Endothelial cell of umbilical vein (primary cell): ENCODE measurements at regions not wholly inside any gene's neighbourhood (a gene's known extent, or its start where the extent isn't known, plus 50 kb on each side); places are given as distances from the start of the nearest gene placed in this dataset.
"Not testable (repeated sequence)": the region's sequence is repeated elsewhere in the genome, so short reads cannot be mapped to it uniquely, and the experiment has no call there.

Experiments
- BruUV-seq: library from RNA; stranded (reverse); fragments of 400-500 nt; replicated peaks from 2 replicates; lab custom pipeline; 2021; lab: Mats Ljungman, UMichigan
- CTCF ChIA-PET: fragments of 300-600, 350-600 bp; sonication (Branson Sonifier 250); formaldehyde crosslinking; loops from one replicate; lab custom pipeline; 2021; ENCODE audit warnings: antibody characterized with exemption, inconsistent platforms; lab: Charles Lee
- POLR2A ChIA-PET: fragments of 300-600, 350-600 bp; sonication (Branson Sonifier 250); formaldehyde crosslinking; loops from one replicate; lab custom pipeline; 2021; ENCODE audit warnings: antibody characterized with exemption, inconsistent platforms; lab: Charles Lee
- DNase-seq: peaks from one replicate; pipeline ENCODE4 v3.0.0-alpha.2; 2011; ENCODE audit warnings: low read depth, low spot score
- FAIRE-seq: peaks from 2 replicates; lab custom pipeline; 2011; peaks lifted over from hg19 to GRCh38; lab: Jason Lieb, UNC
- H2AFZ ChIP-seq: 2 replicates; pipeline ENCODE4 v1.6.0; 2012; ENCODE audit warnings: low read depth, low read length, control low read depth, inconsistent platforms
- H3K27ac ChIP-seq: 2 replicates; pipeline ENCODE4 v1.5.1; 2011; ENCODE audit warnings: low read depth, mild to moderate bottlenecking, control low read depth, low read length, moderate library complexity; ENCODE audit not compliant: insufficient read depth
- H3K27me3 ChIP-seq, 2 experiments: 2 replicates each; pipeline versions ENCODE4 v1.6.0 to v1.6.1; 2011; ENCODE audit warnings: low read length in 2 of 2, mixed read lengths in 1 of 2; ENCODE audit not compliant: control insufficient read depth in 2 of 2, insufficient read depth in 2 of 2
- H3K36me3 ChIP-seq, 2 experiments: 2 replicates in 1 of 2; 3 replicates in 1 of 2; pipeline ENCODE4 v1.5.1; 2011; ENCODE audit warnings: low read length in 2 of 2, mild to moderate bottlenecking in 1 of 2, moderate library complexity in 1 of 2; ENCODE audit not compliant: control insufficient read depth in 2 of 2, insufficient read depth in 2 of 2; ENCODE audit errors: extremely low read depth in 1 of 2
- H3K4me1 ChIP-seq: 3 replicates; pipeline ENCODE4 v1.5.1; 2011; ENCODE audit warnings: mild to moderate bottlenecking, low read length; ENCODE audit not compliant: control insufficient read depth, insufficient read depth; ENCODE audit errors: extremely low read depth
- H3K4me2 ChIP-seq: 2 replicates; pipeline ENCODE4 v1.6.1; 2011; ENCODE audit warnings: low read length, control low read depth, mixed read lengths; ENCODE audit not compliant: insufficient read depth
- H3K4me3 ChIP-seq, 3 experiments: fragments of 200-600 bp in 1 of 3; sonication (generic), shearing (Covaris generic) in 1 of 3; replicated peaks in 1 of 3; 2 replicates each; pipeline ENCODE4 v1.5.1; 2011 to 2016; ENCODE audit warnings: control low read depth in 3 of 3, low read length in 3 of 3, mild to moderate bottlenecking in 2 of 3, inconsistent platforms in 1 of 3, low read depth in 1 of 3, moderate library complexity in 1 of 3; ENCODE audit not compliant: insufficient read depth in 1 of 3
- H3K79me2 ChIP-seq: 2 replicates; pipeline ENCODE4 v1.6.0; 2012; ENCODE audit warnings: low read length, inconsistent platforms; ENCODE audit not compliant: control insufficient read depth, insufficient read depth
- H3K9ac ChIP-seq: replicated peaks from 2 replicates; pipeline ENCODE3; 2011; ENCODE audit warnings: low read length, control low read depth; ENCODE audit not compliant: insufficient read depth; ENCODE audit errors: extremely low read depth
- H3K9me1 ChIP-seq: replicated peaks from 3 replicates; pipeline ENCODE4 v1.6.0; 2011; ENCODE audit warnings: mild to moderate bottlenecking, low read length; ENCODE audit not compliant: control insufficient read depth, insufficient read depth; ENCODE audit errors: extremely low read depth
- H3K9me3 ChIP-seq: replicated peaks from 2 replicates; pipeline ENCODE4 v1.5.1; 2012; ENCODE audit warnings: low read length, inconsistent platforms; ENCODE audit not compliant: control insufficient read depth, insufficient read depth
- H4K20me1 ChIP-seq: replicated peaks from 2 replicates; pipeline ENCODE3; 2011; ENCODE audit warnings: mild to moderate bottlenecking, low read length; ENCODE audit not compliant: control insufficient read depth, insufficient read depth; ENCODE audit errors: extremely low read depth
- EZH2 ChIP-seq: IDR thresholded peaks from 2 replicates; pipeline ENCODE4 v1.6.1; 2012; ENCODE audit warnings: borderline replicate concordance, low read depth, mild to moderate bottlenecking, moderate library complexity, low read length, inconsistent platforms; ENCODE audit not compliant: severe bottlenecking
- FOS ChIP-seq: IDR thresholded peaks from 2 replicates; pipeline ENCODE4 v1.6.1; 2011; ENCODE audit warnings: mild to moderate bottlenecking, low read length, moderate library complexity, borderline replicate concordance; ENCODE audit not compliant: insufficient read depth
- GATA2 ChIP-seq: IDR thresholded peaks from 2 replicates; pipeline ENCODE4 v1.7.0; 2011; ENCODE audit warnings: low read depth, mild to moderate bottlenecking, moderate library complexity, mixed read lengths, low read length; ENCODE audit not compliant: insufficient read length, insufficient read depth
- JUN ChIP-seq: IDR thresholded peaks from 2 replicates; pipeline ENCODE4 v1.6.1; 2011; ENCODE audit warnings: borderline replicate concordance, low read depth; ENCODE audit not compliant: insufficient read length, insufficient read depth
- MYC ChIP-seq: IDR thresholded peaks from one replicate; pipeline ENCODE4 v1.6.1; 2011; ENCODE audit warnings: mild to moderate bottlenecking, low read depth, low read length
- POLR2A ChIP-seq: IDR thresholded peaks from 2 replicates; pipeline ENCODE4 v1.6.1; 2012; ENCODE audit warnings: low read depth, mild to moderate bottlenecking, control low read depth, low read length
- POLR2AphosphoS5 ChIP-seq: IDR thresholded peaks from 2 replicates; pipeline ENCODE4 v1.6.1; 2012; ENCODE audit warnings: low read depth, mild to moderate bottlenecking, control low read depth, low read length, moderate library complexity; ENCODE audit not compliant: insufficient read depth
- dilution Hi-C: fragments of 300-500 bp; cut with MboI; formaldehyde crosslinking; loops from one replicate; pipeline ENCODE4 v1.15.0; 2019; ENCODE audit warnings: low sequenced_read_pairs; ENCODE audit not compliant: extremely low pct_ligation_motif_present
- intact Hi-C: fragments of 100-400 bp; cut with micrococcal nuclease; formaldehyde crosslinking; loops from one replicate; pipeline ENCODE4 v1.10.0; 2022
- TF ChIP-seq, protein P1 (sequence below), 2 donors: IDR thresholded peaks; 1 replicate in 1 of 2; 2 replicates in 1 of 2; pipeline ENCODE4 v1.5.1; 2011; ENCODE audit warnings: low read length in 2 of 2, mild to moderate bottlenecking in 2 of 2, moderate library complexity in 2 of 2, control low read depth in 1 of 2, inconsistent platforms in 1 of 2, low read depth in 1 of 2; ENCODE audit not compliant: insufficient read depth in 1 of 2; ENCODE audit errors: extremely low read depth in 1 of 2
- TF ChIP-seq, protein P2 (sequence below): IDR thresholded peaks from 2 replicates; pipeline ENCODE4 v1.6.1; 2011; ENCODE audit not compliant: insufficient read depth, insufficient read length

DNA sequence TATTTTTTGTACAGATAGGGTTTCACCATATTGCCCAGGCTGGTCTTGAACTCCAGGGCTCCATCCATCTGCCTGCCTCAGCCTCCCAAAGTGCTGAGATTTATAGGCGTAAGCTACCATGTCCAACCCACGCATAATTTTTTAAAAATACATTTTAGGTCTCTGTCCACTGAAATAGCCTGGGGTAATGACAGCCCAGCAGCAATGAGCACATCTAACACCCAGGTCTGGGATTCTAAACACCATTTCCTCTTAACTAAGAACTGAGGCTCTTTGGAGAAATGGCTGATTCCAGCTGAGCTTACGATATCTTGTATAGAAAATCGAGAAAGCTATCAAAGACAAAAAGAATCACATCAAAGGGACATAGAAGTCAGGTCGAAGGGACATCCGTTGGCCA is 245.3 kb downstream of the PARN start:
- dilution Hi-C loops (no loop called here), intact Hi-C loops (no loop called here)
- Histone ChIP-seq H4K20me1 (no peaks in the 10 kb centered on the region), H3K4me3 (no peak overlapping the region), H3K79me2 (no peaks in the 10 kb centered on the region), H3K27me3 (no peaks in the 10 kb centered on the region), H3K4me2 (no peak overlapping the region), H3K4me1 (no peaks in the 10 kb centered on the region), H3K9me3 (no peaks in the 10 kb centered on the region), H3K9me1 (no peaks in the 10 kb centered on the region), H3K27ac (no peak overlapping the region), H3K9ac (no peak overlapping the region), H3K36me3 (no peaks in the 10 kb centered on the region), H2AFZ (no peak overlapping the region)
- ChIA-PET POLR2A (no interaction called here), CTCF (interaction anchor here (1.2 kb wide), 1 partner anchor 15 kb away, joined by 3 read pairs; no protein-coding TSS in a partner anchor)
- TF ChIP-seq JUN (no peak), EZH2 (no peak), GATA2 (no peak), MYC (no peak), POLR2A (no peak), POLR2AphosphoS5 (no peak), FOS (no peak)
- TF ChIP-seq, protein P1, sequence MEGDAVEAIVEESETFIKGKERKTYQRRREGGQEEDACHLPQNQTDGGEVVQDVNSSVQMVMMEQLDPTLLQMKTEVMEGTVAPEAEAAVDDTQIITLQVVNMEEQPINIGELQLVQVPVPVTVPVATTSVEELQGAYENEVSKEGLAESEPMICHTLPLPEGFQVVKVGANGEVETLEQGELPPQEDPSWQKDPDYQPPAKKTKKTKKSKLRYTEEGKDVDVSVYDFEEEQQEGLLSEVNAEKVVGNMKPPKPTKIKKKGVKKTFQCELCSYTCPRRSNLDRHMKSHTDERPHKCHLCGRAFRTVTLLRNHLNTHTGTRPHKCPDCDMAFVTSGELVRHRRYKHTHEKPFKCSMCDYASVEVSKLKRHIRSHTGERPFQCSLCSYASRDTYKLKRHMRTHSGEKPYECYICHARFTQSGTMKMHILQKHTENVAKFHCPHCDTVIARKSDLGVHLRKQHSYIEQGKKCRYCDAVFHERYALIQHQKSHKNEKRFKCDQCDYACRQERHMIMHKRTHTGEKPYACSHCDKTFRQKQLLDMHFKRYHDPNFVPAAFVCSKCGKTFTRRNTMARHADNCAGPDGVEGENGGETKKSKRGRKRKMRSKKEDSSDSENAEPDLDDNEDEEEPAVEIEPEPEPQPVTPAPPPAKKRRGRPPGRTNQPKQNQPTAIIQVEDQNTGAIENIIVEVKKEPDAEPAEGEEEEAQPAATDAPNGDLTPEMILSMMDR (IDR thresholded peaks at IDR 0.05; ENCODE audit: extremely low read depth in 1 of 2, insufficient read depth in 1 of 2, low read depth in 1 of 2, low read length in 2 of 2): no peak
- TF ChIP-seq, protein P2, sequence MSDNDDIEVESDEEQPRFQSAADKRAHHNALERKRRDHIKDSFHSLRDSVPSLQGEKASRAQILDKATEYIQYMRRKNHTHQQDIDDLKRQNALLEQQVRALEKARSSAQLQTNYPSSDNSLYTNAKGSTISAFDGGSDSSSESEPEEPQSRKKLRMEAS: no peak
- DNase-seq (no peak), FAIRE-seq (no peak)
- BruUV-seq: no TSS peak

DNA sequence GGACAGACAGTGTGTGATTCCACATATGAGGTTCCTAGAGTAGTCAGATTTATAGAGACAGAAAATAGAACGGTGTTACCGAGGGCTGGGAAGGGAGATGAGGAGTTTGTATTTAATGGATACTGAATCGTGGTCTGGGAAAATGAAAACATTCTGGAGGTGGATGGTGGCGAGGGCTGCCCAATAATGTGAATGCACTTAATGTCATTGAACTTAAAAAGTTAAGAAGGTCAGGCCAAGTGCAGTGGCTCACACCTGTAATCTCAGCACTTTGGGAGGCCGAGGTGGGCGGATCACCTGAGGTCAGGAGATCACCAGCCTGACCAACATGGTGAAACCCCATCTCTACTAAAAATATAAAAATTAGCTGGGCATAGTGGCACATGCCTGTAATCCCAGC is 246.2 kb downstream of the PARN start:
- H2AFZ ChIP-seq, H3K9me1 ChIP-seq, H3K9ac ChIP-seq, H3K4me3 ChIP-seq, POLR2A ChIA-PET, H3K4me2 ChIP-seq, H3K27me3 ChIP-seq, BruUV-seq, H3K27ac ChIP-seq, H3K36me3 ChIP-seq, H3K4me1 ChIP-seq, H4K20me1 ChIP-seq, intact Hi-C loops, FAIRE-seq, H3K9me3 ChIP-seq, DNase-seq, H3K79me2 ChIP-seq, dilution Hi-C loops: not testable (repeated sequence)
- CTCF ChIA-PET: interaction anchor here (1.2 kb wide), 1 partner anchor 14 kb away, joined by 3 read pairs; no protein-coding TSS in a partner anchor
